SU-DHL-6 (cell line): ENCODE measurements at regions not wholly inside any gene's neighbourhood (a gene's known extent, or its start where the extent isn't known, plus 50 kb on each side); places are given as distances from the start of the nearest gene placed in this dataset.

Experiments used
- CTCF ChIP-seq: fragments of 200-600 bp; sonication (generic); IDR thresholded peaks from one replicate; pipeline ENCODE4 v1.5.1; 2017; ENCODE audit warnings: antibody characterized with exemption, mild to moderate bottlenecking, low read length, moderate library complexity; ENCODE audit not compliant: insufficient read depth, poor library complexity, severe bottlenecking
- EZH2phosphoT487 ChIP-seq: fragments of 200-600 bp; sonication (generic), shearing (Covaris generic); conservative IDR thresholded peaks from 2 replicates; pipeline ENCODE4 v1.6.1; 2018; ENCODE audit warnings: mild to moderate bottlenecking, antibody characterized with exemption, low read length, moderate library complexity, mixed read lengths

GRCh38 chr10:130577039-130577438 lies 440.8 kb downstream of the GLRX3 start:
- TF ChIP-seq CTCF (no peak), EZH2phosphoT487 (no peak)
